ENCODE measurements at regions not wholly inside any gene's neighbourhood (a gene's known extent, or its start where the extent isn't known, plus 50 kb on each side); places are given as distances from the start of the nearest gene placed in this dataset.

DNA sequence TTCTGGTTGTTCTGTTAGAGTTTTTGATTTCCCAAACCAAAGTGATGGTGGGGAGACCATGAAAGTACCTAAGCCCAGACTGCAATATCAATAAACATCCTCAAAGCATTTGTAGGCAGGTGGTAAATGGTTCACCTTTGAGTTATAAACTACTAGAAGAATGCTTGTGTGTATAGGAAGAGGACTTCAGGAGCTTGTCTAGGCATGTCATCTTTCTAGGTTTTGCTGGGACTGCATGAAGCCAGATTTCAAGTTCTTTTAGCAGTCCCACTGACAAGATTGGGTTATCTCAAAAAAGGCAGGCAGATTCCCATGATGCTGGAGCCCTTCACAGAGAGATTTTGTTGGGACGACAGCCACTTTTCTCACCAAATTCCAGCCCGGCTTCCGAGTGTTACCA lies 135.3 kb downstream of the KCNE4 start:
- TF ChIP-seq CTCF (IDR thresholded peaks at IDR 0.05 in 4 of 5, conservative IDR thresholded peaks at IDR 0.05 in 1 of 5), result no peak
- no peak for TF ChIP-seq POLR2A (IDR thresholded peaks at IDR 0.05)

Measured in gastrocnemius medialis (tissue), 4 donors.